GM13977 (cell line): ENCODE measurements at regions not wholly inside any gene's neighbourhood (a gene's known extent, or its start where the extent isn't known, plus 50 kb on each side); places are given as distances from the start of the nearest gene placed in this dataset.

ENCODE experiments used
- DNase-seq: peaks from one replicate; pipeline ENCODE4 v3.0.0; 2012; ENCODE audit warnings: low spot score
- in situ Hi-C: fragments of 300-500 bp; cut with MboI; formaldehyde crosslinking; loops from one replicate; pipeline ENCODE4 v1.12.0; 2022; ENCODE audit warnings: low sequenced_read_pairs, low pct_unique_long_range_greater_than_20kb, mixed read lengths, inconsistent platforms; ENCODE audit not compliant: unreplicated experiment
- TF ChIP-seq, protein P1 (sequence below): IDR thresholded peaks from 2 replicates; pipeline ENCODE4 v1.5.1; 2012; ENCODE audit warnings: mild to moderate bottlenecking, control low read depth; ENCODE audit not compliant: insufficient read depth; ENCODE audit errors: extremely low read depth, missing control alignments

DNA sequence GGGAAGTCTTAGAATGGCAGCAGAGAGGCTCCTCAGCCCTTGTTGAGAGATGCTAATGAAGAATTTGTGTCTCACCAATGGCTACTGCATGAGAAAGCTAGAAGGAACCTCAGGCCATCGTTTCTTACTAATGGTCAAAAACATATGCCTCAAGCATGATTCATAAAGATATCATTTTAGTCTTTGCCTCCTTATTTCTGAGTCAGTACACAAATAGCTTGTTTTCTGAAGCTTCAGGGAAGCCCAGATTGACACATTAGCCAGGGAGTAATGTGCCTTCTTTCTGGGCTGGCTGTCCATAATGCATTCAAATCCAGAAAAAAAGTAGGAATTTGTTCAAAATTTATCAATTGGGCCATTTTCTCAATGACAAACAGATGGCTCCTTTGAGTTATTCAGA lies 169.4 kb upstream of the ZBED5 start:
- in situ Hi-C loops = loop anchor here (10.0 kb wide), 1 partner anchor 758 kb away; no protein-coding TSS in a partner anchor
- TF ChIP-seq, protein P1, sequence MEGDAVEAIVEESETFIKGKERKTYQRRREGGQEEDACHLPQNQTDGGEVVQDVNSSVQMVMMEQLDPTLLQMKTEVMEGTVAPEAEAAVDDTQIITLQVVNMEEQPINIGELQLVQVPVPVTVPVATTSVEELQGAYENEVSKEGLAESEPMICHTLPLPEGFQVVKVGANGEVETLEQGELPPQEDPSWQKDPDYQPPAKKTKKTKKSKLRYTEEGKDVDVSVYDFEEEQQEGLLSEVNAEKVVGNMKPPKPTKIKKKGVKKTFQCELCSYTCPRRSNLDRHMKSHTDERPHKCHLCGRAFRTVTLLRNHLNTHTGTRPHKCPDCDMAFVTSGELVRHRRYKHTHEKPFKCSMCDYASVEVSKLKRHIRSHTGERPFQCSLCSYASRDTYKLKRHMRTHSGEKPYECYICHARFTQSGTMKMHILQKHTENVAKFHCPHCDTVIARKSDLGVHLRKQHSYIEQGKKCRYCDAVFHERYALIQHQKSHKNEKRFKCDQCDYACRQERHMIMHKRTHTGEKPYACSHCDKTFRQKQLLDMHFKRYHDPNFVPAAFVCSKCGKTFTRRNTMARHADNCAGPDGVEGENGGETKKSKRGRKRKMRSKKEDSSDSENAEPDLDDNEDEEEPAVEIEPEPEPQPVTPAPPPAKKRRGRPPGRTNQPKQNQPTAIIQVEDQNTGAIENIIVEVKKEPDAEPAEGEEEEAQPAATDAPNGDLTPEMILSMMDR = no peak
- no peak for DNase-seq

DNA sequence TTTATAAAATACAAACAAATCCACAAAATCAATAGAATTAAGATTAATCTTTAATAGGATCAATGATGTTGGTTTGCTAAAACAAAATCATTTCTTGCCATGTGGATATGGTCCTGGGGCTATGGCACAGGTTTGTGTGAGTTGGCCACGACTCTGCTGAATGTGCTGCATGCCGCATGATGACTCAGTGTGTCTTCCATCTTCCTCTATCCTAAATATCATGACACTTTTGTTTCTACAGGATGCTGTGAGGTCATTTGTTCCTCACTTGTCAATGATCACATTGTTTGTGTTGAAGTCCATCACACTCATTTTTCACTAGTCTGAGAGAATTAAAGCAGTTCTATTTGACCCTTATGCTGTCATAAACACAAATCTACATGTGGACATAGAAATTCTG lies 167.2 kb upstream of the ZBED5 start:
- in situ Hi-C loops = loop anchor here (10.0 kb wide), 1 partner anchor 760 kb away; no protein-coding TSS in a partner anchor

DNA sequence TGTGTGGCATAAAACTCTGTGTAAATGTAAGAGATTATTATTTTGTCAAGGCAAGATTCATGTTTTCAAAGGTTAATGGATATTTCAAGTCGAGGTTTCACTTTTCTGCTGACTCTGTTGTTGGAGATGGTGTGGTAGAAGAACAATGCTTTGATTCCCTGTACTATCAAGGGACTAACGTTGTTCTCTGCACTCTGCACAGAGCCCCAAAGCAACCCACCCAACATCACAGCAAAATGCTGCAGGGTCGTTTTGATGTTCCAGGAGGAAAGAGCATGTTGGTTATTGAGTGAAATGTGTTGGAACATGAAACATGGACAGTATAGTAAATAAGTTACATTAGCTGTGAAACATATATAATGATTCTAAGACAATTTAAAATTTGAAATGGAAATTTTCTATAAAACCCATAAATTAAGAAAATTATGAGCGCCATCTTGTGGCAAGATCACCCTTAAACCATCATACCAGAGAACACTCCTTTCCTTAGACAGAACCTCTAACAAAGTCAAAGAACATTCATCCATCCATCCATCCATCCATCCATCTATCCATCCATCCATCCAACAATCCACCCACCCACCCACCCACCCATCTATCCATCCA lies 164.4 kb upstream of the ZBED5 start:
- peak; percentile 37 for DNase-seq
- in situ Hi-C loops = loop anchor here (5.0 to 10.0 kb wide), 2 partner anchors 225 to 763 kb away; no protein-coding TSS in a partner anchor

More for the DNA sequence above, 167.2 kb upstream of the ZBED5 start:
- TF ChIP-seq, protein P1 = no peak
- DNase-seq = no peak

DNA sequence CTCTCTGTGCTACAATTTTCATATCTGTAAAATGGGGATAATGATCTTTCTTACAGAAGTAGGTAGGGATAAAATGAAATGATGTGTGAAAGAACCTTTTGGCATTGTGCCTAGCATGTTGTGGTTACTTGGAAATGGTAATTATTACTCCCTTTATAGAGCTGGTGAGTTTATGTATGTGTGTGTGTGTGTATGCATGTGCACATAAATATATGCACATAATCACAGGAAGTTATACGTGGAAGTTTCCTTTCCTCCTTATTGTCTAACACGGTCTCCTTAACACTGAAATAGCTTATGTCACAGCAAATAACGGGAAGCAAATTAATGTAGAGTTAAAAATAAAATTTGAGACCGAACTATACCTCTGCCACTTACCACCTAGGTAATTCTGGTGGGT lies 163.7 kb upstream of the ZBED5 start:
- TF ChIP-seq, protein P1 = no peak
- in situ Hi-C loops = loop anchor here (5.0 to 10.0 kb wide), 2 partner anchors 224 to 763 kb away; no protein-coding TSS in a partner anchor
- no peak for DNase-seq

More for the DNA sequence above, 164.4 kb upstream of the ZBED5 start:
- TF ChIP-seq, protein P1 = peak; percentile 51

DNA sequence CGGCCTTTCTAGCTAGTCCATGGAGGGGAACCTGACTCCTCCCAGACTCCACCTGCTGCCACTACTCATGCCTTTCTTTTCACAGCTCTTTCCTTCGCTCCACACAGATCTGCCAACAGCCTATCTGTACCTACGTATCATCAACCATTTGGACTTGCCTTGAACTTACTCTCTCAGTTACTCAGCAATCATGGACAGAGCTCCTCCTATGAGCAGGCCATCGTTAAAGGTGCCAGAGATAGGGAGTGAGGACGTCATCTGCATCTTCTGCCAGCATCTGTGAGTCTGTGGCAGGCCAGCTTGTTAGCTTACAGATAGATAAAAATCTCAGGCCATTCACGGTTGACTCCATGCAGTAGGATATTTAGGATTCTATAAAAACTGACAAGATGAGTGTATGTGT lies 162.9 kb upstream of the ZBED5 start:
- DNase-seq = no peak
- in situ Hi-C loops = loop anchor here (5.0 to 10.0 kb wide), 2 partner anchors 223 to 764 kb away; no protein-coding TSS in a partner anchor

DNA sequence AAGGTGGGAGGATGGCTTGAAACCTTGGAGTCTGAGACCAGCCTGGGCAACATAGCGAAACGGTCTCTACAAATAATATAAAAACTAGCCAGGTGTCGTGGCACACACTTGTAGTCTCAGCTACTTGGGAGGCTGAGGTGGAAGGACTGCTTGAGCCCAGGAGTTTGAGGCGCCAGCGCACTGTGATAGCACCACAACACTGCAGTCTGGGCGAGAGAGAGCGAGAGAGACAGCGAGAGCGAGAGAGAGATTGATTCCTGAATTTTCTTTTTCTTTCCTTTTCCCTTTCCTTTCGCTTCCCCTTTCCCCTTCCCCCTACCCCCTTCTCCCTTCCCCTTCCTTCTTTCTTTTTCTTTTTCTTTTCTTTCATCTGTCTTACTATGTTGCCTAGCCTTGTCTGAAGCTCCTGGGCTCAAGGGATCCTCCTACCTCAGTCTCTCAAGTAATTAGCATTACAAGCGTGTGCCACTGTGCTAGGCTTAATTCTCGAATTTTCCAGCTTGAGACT lies 162.4 kb upstream of the ZBED5 start:
- in situ Hi-C loops = loop anchor here (5.0 to 10.0 kb wide), 2 partner anchors 223 to 765 kb away; no protein-coding TSS in a partner anchor
- TF ChIP-seq, protein P1 = no peak
- DNase-seq = no peak

More for the DNA sequence above, 162.9 kb upstream of the ZBED5 start:
- TF ChIP-seq, protein P1 = no peak
